ENCODE measurements at regions not wholly inside any gene's neighbourhood (a gene's known extent, or its start where the extent isn't known, plus 50 kb on each side); places are given as distances from the start of the nearest gene placed in this dataset.
A peak's percentile ranks its signal among the peaks of the same experiment; 100 is the strongest.

GRCh38 chr16:6110346-6110745, 1012.8 kb upstream of the EEF2KMT start:
- DNase-seq, result no peak

- no peak for DNase-seq
Observed at GRCh38 chr16:6106061-6106460, 1008.5 kb upstream of the EEF2KMT start.

- no peak for DNase-seq
Observed at GRCh38 chr16:6105115-6105514, 1007.5 kb upstream of the EEF2KMT start.

- no peak for DNase-seq
Observed at GRCh38 chr16:6104428-6104827, 1006.8 kb upstream of the EEF2KMT start.

GRCh38 chr16:6103561-6103960, 1006.0 kb upstream of the EEF2KMT start:
- DNase-seq, result no peak

- no peak for DNase-seq
Observed at GRCh38 chr16:6099102-6099501, 1001.5 kb upstream of the EEF2KMT start.

- no peak for DNase-seq
Observed at GRCh38 chr16:6096931-6097670, 999.5 kb upstream of the EEF2KMT start.

- DNase-seq, result no peak
Observed at GRCh38 chr16:6095414-6095813, 997.8 kb upstream of the EEF2KMT start.

GRCh38 chr16:6091021-6091420, 993.4 kb upstream of the EEF2KMT start:
- DNase-seq, result no peak

GRCh38 chr16:6081320-6081976, 983.9 kb upstream of the EEF2KMT start:
- peak; percentile 2 to 22 for DNase-seq

- DNase-seq, result peak in 1 of 2 experiments; percentile 47
Observed at GRCh38 chr16:6076631-6077030, 979.0 kb upstream of the EEF2KMT start.

GRCh38 chr16:6068063-6068462, 970.5 kb upstream of the EEF2KMT start:
- no peak for DNase-seq

GRCh38 chr16:6066652-6067051, 969.1 kb upstream of the EEF2KMT start:
- peak; percentile 91 to 99 for DNase-seq

GRCh38 chr16:6063526-6063925, 965.9 kb upstream of the EEF2KMT start:
- DNase-seq, result no peak

- DNase-seq, result no peak
Observed at GRCh38 chr16:6059671-6060070, 962.1 kb upstream of the EEF2KMT start.

- no peak for DNase-seq
Observed at GRCh38 chr16:6057821-6058220, 960.2 kb upstream of the EEF2KMT start.

- DNase-seq, result no peak
Observed at GRCh38 chr16:6048017-6048416, 950.4 kb upstream of the EEF2KMT start.

GRCh38 chr16:6047325-6047724, 949.7 kb upstream of the EEF2KMT start:
- peak in 1 of 2 experiments; percentile 64 for DNase-seq

- peak in 1 of 2 experiments; percentile 70 for DNase-seq
Observed at GRCh38 chr16:6038941-6039645, 941.5 kb upstream of the EEF2KMT start.

GRCh38 chr16:6035161-6035560, 937.6 kb upstream of the EEF2KMT start:
- peak in 1 of 2 experiments; percentile 24 for DNase-seq

- no peak for DNase-seq
Observed at GRCh38 chr16:6034511-6034910, 936.9 kb upstream of the EEF2KMT start.

- peak in 1 of 2 experiments; percentile 25 for DNase-seq
Observed at GRCh38 chr16:6032438-6032837, 934.8 kb upstream of the EEF2KMT start.

- no peak for DNase-seq
Observed at GRCh38 chr16:6031567-6031966, 934.0 kb upstream of the EEF2KMT start.

- DNase-seq, result no peak
Observed at GRCh38 chr16:6031102-6031501, 933.5 kb upstream of the EEF2KMT start.
